ENCODE measurements at regions not wholly inside any gene's neighbourhood (a gene's known extent, or its start where the extent isn't known, plus 50 kb on each side); places are given as distances from the start of the nearest gene placed in this dataset.

- TF ChIP-seq GATA2 (IDR thresholded peaks at IDR 0.05; ENCODE audit: low read depth, low read length) = no peak
- TF ChIP-seq GATA3 (IDR thresholded peaks at IDR 0.05; ENCODE audit: low read depth, low read length) = no peak
Observed at GRCh38 chr9:88258024-88258423, 119.7 kb upstream of the SPATA31C2 start.

All from SH-SY5Y (cell line).